Cardiac fibroblast (primary cell): ENCODE measurements at regions not wholly inside any gene's neighbourhood (a gene's known extent, or its start where the extent isn't known, plus 50 kb on each side); places are given as distances from the start of the nearest gene placed in this dataset.

Source experiments
- DNase-seq, 2 donors: peaks; one replicate each; pipeline versions ENCODE4 v3.0.0 to v3.0.0-alpha.2; 2010; ENCODE audit warnings: low read depth in 2 of 2
- H3K4me3 ChIP-seq, 2 donors: replicated peaks in 1 of 2; 1 replicate in 1 of 2; 2 replicates in 1 of 2; pipeline ENCODE4 v1.5.1; 2011; ENCODE audit warnings: low read depth in 2 of 2, low read length in 2 of 2, mild to moderate bottlenecking in 2 of 2, moderate library complexity in 1 of 2
- CTCF ChIP-seq: IDR thresholded peaks from one replicate; pipeline ENCODE4 v1.5.1; 2011; ENCODE audit warnings: low read depth, mild to moderate bottlenecking, low read length, inconsistent platforms

- H3K4me3 ChIP-seq, result no peak overlapping the region
- no peak for TF ChIP-seq CTCF
- DNase-seq, result no peak
Observed at GRCh38 chr12:94038605-94039004, 109.8 kb upstream of the PLXNC1 start.

- DNase-seq, result no peak
- TF ChIP-seq CTCF, result no peak
Observed at GRCh38 chr12:94039199-94039840, 109.1 kb upstream of the PLXNC1 start.

GRCh38 chr12:94039914-94040313 lies 108.5 kb upstream of the PLXNC1 start:
- TF ChIP-seq CTCF, result no peak

More at GRCh38 chr12:94039199-94039840, 109.1 kb upstream of the PLXNC1 start:
- no peak overlapping the region for H3K4me3 ChIP-seq

GRCh38 chr12:94041850-94042249 lies 106.5 kb upstream of the PLXNC1 start:
- H3K4me3 ChIP-seq, result no peak overlapping the region
- no peak for DNase-seq
- no peak for TF ChIP-seq CTCF

More at GRCh38 chr12:94039914-94040313, 108.5 kb upstream of the PLXNC1 start:
- H3K4me3 ChIP-seq, result no peak overlapping the region
- DNase-seq, result peak; percentile 86 to 92

- no peak for DNase-seq
Observed at GRCh38 chr12:94042321-94042720, 106.1 kb upstream of the PLXNC1 start.

GRCh38 chr12:94046626-94047410 lies 101.6 kb upstream of the PLXNC1 start:
- no peak overlapping the region for H3K4me3 ChIP-seq
- TF ChIP-seq CTCF, result no peak
- peak in 1 of 2 donors; percentile 48 for DNase-seq

More at GRCh38 chr12:94042321-94042720, 106.1 kb upstream of the PLXNC1 start:
- H3K4me3 ChIP-seq, result no peak overlapping the region
- no peak for TF ChIP-seq CTCF
